Vagina (tissue), 2 donors: ENCODE measurements at regions not wholly inside any gene's neighbourhood (a gene's known extent, or its start where the extent isn't known, plus 50 kb on each side); places are given as distances from the start of the nearest gene placed in this dataset.

Source experiments
- DNase-seq, 2 donors: peaks; one replicate each; pipeline ENCODE4 v3.0.0-alpha.2; 2017; ENCODE audit errors: extremely low spot score in 2 of 2
- H3K27ac ChIP-seq: fragments of 200-600 bp; sonication (generic); one replicate; pipeline ENCODE4 v1.5.1; 2019
- H3K27me3 ChIP-seq: fragments of 200-600 bp; sonication (generic); one replicate; pipeline ENCODE4 v1.5.1; 2019
- H3K36me3 ChIP-seq, 2 donors: fragments of 200-600 bp; sonication (generic); one replicate each; pipeline ENCODE4 v1.5.1; 2017 to 2019
- H3K4me1 ChIP-seq: fragments of 200-600 bp; sonication (generic); one replicate; pipeline ENCODE4 v1.5.1; 2019
- H3K4me3 ChIP-seq, 2 donors: fragments of 200-600 bp; sonication (generic); 1 replicate in 1 of 2; 2 replicates in 1 of 2; pipeline ENCODE4 v1.5.1; 2016 to 2019
- H3K9me3 ChIP-seq: fragments of 200-600 bp; sonication (generic); one replicate; pipeline ENCODE4 v1.5.1; 2019
- CTCF ChIP-seq, 3 experiments: fragments of 450-650 bp in 2 of 3; fragments of 200-600 bp in 1 of 3; sonication (generic) in 1 of 3; IDR thresholded peaks; one replicate each; pipeline ENCODE4 v1.5.1; 2017 to 2019; ENCODE audit warnings: antibody characterized with exemption in 3 of 3, mild to moderate bottlenecking in 2 of 3, moderate library complexity in 2 of 3
- POLR2A ChIP-seq, 2 donors: fragments of 450-650 bp; IDR thresholded peaks; one replicate each; pipeline ENCODE4 v1.6.1; 2017; ENCODE audit warnings: antibody characterized with exemption in 2 of 2, mild to moderate bottlenecking in 2 of 2, moderate library complexity in 2 of 2
- POLR2AphosphoS5 ChIP-seq, 2 donors: sonication (generic); formaldehyde crosslinking; IDR thresholded peaks; one replicate each; pipeline ENCODE4 v1.9.0; 2017; ENCODE audit warnings: antibody characterized with exemption in 2 of 2, mild to moderate bottlenecking in 2 of 2, low read depth in 1 of 2; ENCODE audit not compliant: insufficient read depth in 1 of 2
- intact Hi-C: fragments of 100-400 bp; cut with DNase I; formaldehyde crosslinking; loops from one replicate; pipeline ENCODE4 v1.15.1; 2023

- DNase-seq: no peak
- Histone ChIP-seq H3K4me3 (no peak overlapping the region), H3K27me3 (no peaks in the 10 kb centered on the region), H3K9me3 (no peaks in the 10 kb centered on the region), H3K36me3 (no peaks in the 10 kb centered on the region), H3K4me1 (peaks cover 9% of the 10 kb centered on the region), H3K27ac (no peak overlapping the region)
- intact Hi-C loops: no loop called here
- no peak for TF ChIP-seq POLR2A (IDR thresholded peaks at IDR 0.05)
- TF ChIP-seq CTCF (IDR thresholded peaks at IDR 0.05): no peak
- no peak for TF ChIP-seq POLR2AphosphoS5 (IDR thresholded peaks at IDR 0.05; ENCODE audit: insufficient read depth in 1 of 2, low read depth in 1 of 2)
Measured at GRCh38 chr4:66572949-66573348, 902.7 kb upstream of the EPHA5 start.

DNA sequence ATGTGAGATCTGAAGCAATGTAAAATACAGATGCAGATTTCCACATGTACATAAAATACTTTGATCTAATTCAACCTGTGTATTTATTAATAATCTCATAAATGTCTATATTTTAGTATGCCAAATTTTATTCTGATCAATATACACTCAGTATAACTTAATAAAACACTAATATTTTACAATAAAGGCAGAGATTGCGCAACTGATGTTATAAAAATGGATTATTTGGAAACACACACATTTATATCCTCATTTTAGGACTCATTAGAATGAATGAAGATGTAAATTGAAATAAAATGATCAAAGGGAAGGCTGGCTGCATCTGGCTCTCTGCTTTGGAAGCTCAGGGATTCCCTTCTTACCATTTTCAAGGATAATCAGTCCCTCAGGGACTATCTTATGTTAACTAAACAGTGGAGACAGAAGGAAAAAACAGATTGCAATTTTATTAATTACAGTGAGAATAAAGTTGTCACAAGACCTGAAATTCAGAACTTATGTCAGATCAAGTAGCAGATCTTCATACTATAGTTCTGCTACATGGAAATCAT, 900.9 kb upstream of the EPHA5 start:
- Histone ChIP-seq H3K4me3 (no peak overlapping the region), H3K4me1 (peaks cover 9% of the 10 kb centered on the region), H3K36me3 (no peaks in the 10 kb centered on the region), H3K27ac (no peak overlapping the region), H3K27me3 (no peaks in the 10 kb centered on the region), H3K9me3 (no peaks in the 10 kb centered on the region)
- TF ChIP-seq POLR2AphosphoS5 (IDR thresholded peaks at IDR 0.05; ENCODE audit: insufficient read depth in 1 of 2, low read depth in 1 of 2) (no peak), POLR2A (IDR thresholded peaks at IDR 0.05) (no peak), CTCF (IDR thresholded peaks at IDR 0.05) (no peak)
- DNase-seq: no peak
- intact Hi-C loops: no loop called here

- no peak for TF ChIP-seq POLR2AphosphoS5 (IDR thresholded peaks at IDR 0.05; ENCODE audit: insufficient read depth in 1 of 2, low read depth in 1 of 2)
- TF ChIP-seq POLR2A (IDR thresholded peaks at IDR 0.05): no peak
- no peak for TF ChIP-seq CTCF (IDR thresholded peaks at IDR 0.05)
- DNase-seq: no peak
- H3K4me3 ChIP-seq: no peak overlapping the region
- H3K9me3 ChIP-seq: no peaks in the 10 kb centered on the region
- intact Hi-C loops: no loop called here
- no peak overlapping the region for H3K27ac ChIP-seq
- no peaks in the 10 kb centered on the region for H3K27me3 ChIP-seq
- no peaks in the 10 kb centered on the region for H3K36me3 ChIP-seq
- peaks cover 10% of the 10 kb centered on the region for H3K4me1 ChIP-seq
Measured at GRCh38 chr4:66569228-66569627, 898.9 kb upstream of the EPHA5 start.

DNA sequence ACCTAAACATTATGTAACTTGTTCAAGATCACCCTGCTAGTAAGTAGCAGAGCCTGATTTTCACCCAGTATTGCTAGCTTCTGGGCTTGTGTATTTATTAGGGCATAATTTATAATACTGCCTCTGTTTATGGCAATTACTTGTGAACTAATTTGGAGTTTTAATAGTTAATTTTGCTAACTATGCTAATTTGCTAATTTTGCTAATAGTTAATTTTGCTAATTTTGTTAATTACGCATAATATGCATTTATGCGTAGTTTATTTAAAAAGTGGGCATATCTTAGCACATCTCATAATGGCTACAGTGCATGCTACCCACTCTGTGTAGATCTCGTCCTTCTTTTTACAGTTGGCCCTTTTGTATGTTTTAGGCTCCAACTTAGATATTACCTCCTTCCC, 898.1 kb upstream of the EPHA5 start:
- TF ChIP-seq POLR2AphosphoS5 (IDR thresholded peaks at IDR 0.05; ENCODE audit: insufficient read depth in 1 of 2, low read depth in 1 of 2) (no peak), POLR2A (IDR thresholded peaks at IDR 0.05) (no peak), CTCF (IDR thresholded peaks at IDR 0.05) (no peak)
- H3K4me3 ChIP-seq: no peak overlapping the region
- intact Hi-C loops: no loop called here
- H3K9me3 ChIP-seq: no peaks in the 10 kb centered on the region
- no peaks in the 10 kb centered on the region for H3K36me3 ChIP-seq
- H3K4me1 ChIP-seq: peaks cover 10% of the 10 kb centered on the region
- no peaks in the 10 kb centered on the region for H3K27me3 ChIP-seq
- no peak for DNase-seq
- H3K27ac ChIP-seq: no peak overlapping the region

GRCh38 chr4:66568001-66568400, 897.7 kb upstream of the EPHA5 start:
- H3K4me3 ChIP-seq: no peak overlapping the region
- no peaks in the 10 kb centered on the region for H3K9me3 ChIP-seq
- peaks cover 10% of the 10 kb centered on the region for H3K4me1 ChIP-seq
- TF ChIP-seq CTCF (IDR thresholded peaks at IDR 0.05) (no peak), POLR2A (IDR thresholded peaks at IDR 0.05) (no peak), POLR2AphosphoS5 (IDR thresholded peaks at IDR 0.05; ENCODE audit: insufficient read depth in 1 of 2, low read depth in 1 of 2) (no peak)
- DNase-seq: no peak
- intact Hi-C loops: no loop called here
- H3K36me3 ChIP-seq: no peaks in the 10 kb centered on the region
- H3K27ac ChIP-seq: no peak overlapping the region
- no peaks in the 10 kb centered on the region for H3K27me3 ChIP-seq
